Keratinocyte (primary cell): ENCODE measurements at regions not wholly inside any gene's neighbourhood (a gene's known extent, or its start where the extent isn't known, plus 50 kb on each side); places are given as distances from the start of the nearest gene placed in this dataset.

Source experiments
- DNase-seq: peaks from one replicate; pipeline ENCODE4 v3.0.0-alpha.2; 2011; ENCODE audit warnings: low read depth, missing footprints, low spot score
- FAIRE-seq: peaks from 2 replicates; lab custom pipeline; 2011; peaks lifted over from hg19 to GRCh38; lab: Jason Lieb, UNC
- H2AFZ ChIP-seq: 2 replicates; pipeline ENCODE4 v1.6.0; 2012; ENCODE audit warnings: low read length, control low read depth, inconsistent platforms; ENCODE audit not compliant: control insufficient read depth
- H3K27ac ChIP-seq: 2 replicates; pipeline ENCODE4 v1.5.1; 2011; ENCODE audit warnings: low read length; ENCODE audit not compliant: control insufficient read depth, insufficient read depth
- H3K27me3 ChIP-seq: 3 replicates; pipeline ENCODE4 v1.6.0; 2011; ENCODE audit warnings: low read length; ENCODE audit not compliant: control insufficient read depth, insufficient read depth; ENCODE audit errors: extremely low read depth
- H3K36me3 ChIP-seq, 2 experiments: 2 replicates in 1 of 2; 3 replicates in 1 of 2; pipeline ENCODE4 v1.5.1; 2011; ENCODE audit warnings: low read length in 2 of 2, mild to moderate bottlenecking in 1 of 2; ENCODE audit not compliant: control insufficient read depth in 2 of 2, insufficient read depth in 2 of 2; ENCODE audit errors: extremely low read depth in 1 of 2
- H3K4me1 ChIP-seq: 3 replicates; pipeline ENCODE4 v1.5.1; 2011; ENCODE audit warnings: low read length; ENCODE audit not compliant: control insufficient read depth, insufficient read depth; ENCODE audit errors: extremely low read depth
- H3K4me2 ChIP-seq: 3 replicates; pipeline ENCODE4 v1.6.0; 2011; ENCODE audit warnings: low read depth, low read length; ENCODE audit not compliant: control insufficient read depth, insufficient read depth; ENCODE audit errors: extremely low read depth
- H3K4me3 ChIP-seq, 3 experiments: fragments of 200-600 bp in 1 of 3; sonication (generic) in 1 of 3; 2 replicates in 2 of 3; 3 replicates in 1 of 3; pipeline ENCODE4 v1.5.1; 2011 to 2016; ENCODE audit warnings: low read length in 3 of 3, mild to moderate bottlenecking in 3 of 3, control low read depth in 2 of 3, inconsistent platforms in 1 of 3, low read depth in 1 of 3, mixed read lengths in 1 of 3, mixed run types in 1 of 3, moderate library complexity in 1 of 3; ENCODE audit not compliant: control insufficient read depth in 2 of 3, insufficient read depth in 2 of 3; ENCODE audit errors: extremely low read depth in 1 of 3
- H3K79me2 ChIP-seq: 2 replicates; pipeline ENCODE4 v1.6.0; 2012; ENCODE audit warnings: low read length; ENCODE audit not compliant: control insufficient read depth, insufficient read depth
- H3K9ac ChIP-seq: 3 replicates; pipeline ENCODE4 v1.6.0; 2011; ENCODE audit warnings: low read length; ENCODE audit not compliant: control insufficient read depth, insufficient read depth; ENCODE audit errors: extremely low read depth
- H3K9me1 ChIP-seq: 3 replicates; pipeline ENCODE4 v1.6.0; 2011; ENCODE audit warnings: low read length; ENCODE audit not compliant: control insufficient read depth, insufficient read depth; ENCODE audit errors: extremely low read depth
- H3K9me3 ChIP-seq: 2 replicates; pipeline ENCODE4 v1.5.1; 2012; ENCODE audit warnings: low read depth, low read length; ENCODE audit not compliant: control insufficient read depth
- H4K20me1 ChIP-seq: 3 replicates; pipeline ENCODE4 v1.6.0; 2011; ENCODE audit warnings: low read length; ENCODE audit not compliant: control insufficient read depth, insufficient read depth; ENCODE audit errors: extremely low read depth
- CTCF ChIP-seq, 3 experiments: IDR thresholded peaks in 1 of 3; conservative IDR thresholded peaks in 1 of 3; optimal IDR thresholded peaks in 1 of 3; 2 replicates in 2 of 3; 3 replicates in 1 of 3; pipeline versions ENCODE3 to v1.5.1; 2011; ENCODE audit warnings: low read length in 3 of 3, mild to moderate bottlenecking in 3 of 3, moderate library complexity in 2 of 3, control low read depth in 1 of 3, inconsistent platforms in 1 of 3; ENCODE audit not compliant: insufficient read depth in 2 of 3; ENCODE audit errors: extremely low read depth in 1 of 3
- EZH2 ChIP-seq: IDR thresholded peaks from one replicate; pipeline ENCODE4 v1.6.1; 2012; ENCODE audit warnings: inconsistent platforms, mild to moderate bottlenecking, low read length, moderate library complexity
- dilution Hi-C: fragments of 300-500 bp; cut with MboI; formaldehyde crosslinking; loops from one replicate; pipeline ENCODE4 v1.7.0; 2020; ENCODE audit warnings: low sequenced_read_pairs; ENCODE audit not compliant: extremely low pct_ligation_motif_present

- Histone ChIP-seq H3K9me3 (no peaks in the 10 kb centered on the region), H3K79me2 (no peaks in the 10 kb centered on the region), H3K27ac (no peak overlapping the region), H3K4me2 (no peak overlapping the region), H3K9me1 (no peaks in the 10 kb centered on the region), H3K9ac (no peak overlapping the region), H4K20me1 (no peaks in the 10 kb centered on the region), H2AFZ (no peak overlapping the region), H3K4me1 (no peaks in the 10 kb centered on the region), H3K27me3 (no peaks in the 10 kb centered on the region), H3K36me3 (no peaks in the 10 kb centered on the region), H3K4me3 (no peak overlapping the region)
- TF ChIP-seq EZH2: no peak
- FAIRE-seq (no peak), DNase-seq (no peak)
- dilution Hi-C loops: no loop called here
Observed at GRCh38 chr13:33683376-33683775, 134.6 kb upstream of the RFC3 start.

- no peaks in the 10 kb centered on the region for H3K9me3 ChIP-seq
- no peak for TF ChIP-seq CTCF (optimal IDR thresholded peaks at IDR 0.05 in 1 of 3, IDR thresholded peaks at IDR 0.05 in 1 of 3, conservative IDR thresholded peaks at IDR 0.05 in 1 of 3; ENCODE audit: extremely low read depth in 1 of 3, insufficient read depth in 2 of 3, low read length in 3 of 3)
- no peak for TF ChIP-seq EZH2
- H3K79me2 ChIP-seq: no peaks in the 10 kb centered on the region
- no peak overlapping the region for H3K4me3 ChIP-seq
- H3K9ac ChIP-seq: no peak overlapping the region
- H3K4me2 ChIP-seq: no peak overlapping the region
- no peak overlapping the region for H2AFZ ChIP-seq
- no peak overlapping the region for H3K27ac ChIP-seq
- no peak for FAIRE-seq
- no peaks in the 10 kb centered on the region for H4K20me1 ChIP-seq
- H3K27me3 ChIP-seq: no peaks in the 10 kb centered on the region
- DNase-seq: no peak
- no peaks in the 10 kb centered on the region for H3K4me1 ChIP-seq
- dilution Hi-C loops: no loop called here
- no peaks in the 10 kb centered on the region for H3K36me3 ChIP-seq
- no peaks in the 10 kb centered on the region for H3K9me1 ChIP-seq
Observed at GRCh38 chr13:33684874-33685273, 133.1 kb upstream of the RFC3 start.

- dilution Hi-C loops: no loop called here
- no peaks in the 10 kb centered on the region for H3K79me2 ChIP-seq
- no peak overlapping the region for H2AFZ ChIP-seq
- no peak overlapping the region for H3K4me2 ChIP-seq
- H3K9ac ChIP-seq: no peak overlapping the region
- no peaks in the 10 kb centered on the region for H3K4me1 ChIP-seq
- H3K36me3 ChIP-seq: no peaks in the 10 kb centered on the region
- FAIRE-seq (no peak), DNase-seq (no peak)
- H3K4me3 ChIP-seq: no peak overlapping the region
- H3K9me3 ChIP-seq: no peaks in the 10 kb centered on the region
- no peaks in the 10 kb centered on the region for H3K27me3 ChIP-seq
- TF ChIP-seq EZH2: no peak
- TF ChIP-seq CTCF (optimal IDR thresholded peaks at IDR 0.05 in 1 of 3, IDR thresholded peaks at IDR 0.05 in 1 of 3, conservative IDR thresholded peaks at IDR 0.05 in 1 of 3; ENCODE audit: extremely low read depth in 1 of 3, insufficient read depth in 2 of 3, low read length in 3 of 3): no peak
- H4K20me1 ChIP-seq: no peaks in the 10 kb centered on the region
- no peak overlapping the region for H3K27ac ChIP-seq
- no peaks in the 10 kb centered on the region for H3K9me1 ChIP-seq
Observed at GRCh38 chr13:33686772-33687480, 131.0 kb upstream of the RFC3 start.
